Endothelial cell of umbilical vein (primary cell): ENCODE measurements at regions not wholly inside any gene's neighbourhood (a gene's known extent, or its start where the extent isn't known, plus 50 kb on each side); places are given as distances from the start of the nearest gene placed in this dataset.

Source experiments
- BruUV-seq: library from RNA; stranded (reverse); fragments of 400-500 nt; replicated peaks from 2 replicates; lab custom pipeline; 2021; lab: Mats Ljungman, UMichigan
- CTCF ChIA-PET: fragments of 300-600, 350-600 bp; sonication (Branson Sonifier 250); formaldehyde crosslinking; loops from one replicate; lab custom pipeline; 2021; ENCODE audit warnings: antibody characterized with exemption, inconsistent platforms; lab: Charles Lee
- POLR2A ChIA-PET: fragments of 300-600, 350-600 bp; sonication (Branson Sonifier 250); formaldehyde crosslinking; loops from one replicate; lab custom pipeline; 2021; ENCODE audit warnings: antibody characterized with exemption, inconsistent platforms; lab: Charles Lee
- DNase-seq: peaks from one replicate; pipeline ENCODE4 v3.0.0-alpha.2; 2011; ENCODE audit warnings: low read depth, low spot score
- FAIRE-seq: peaks from 2 replicates; lab custom pipeline; 2011; peaks lifted over from hg19 to GRCh38; lab: Jason Lieb, UNC
- H2AFZ ChIP-seq: 2 replicates; pipeline ENCODE4 v1.6.0; 2012; ENCODE audit warnings: low read depth, low read length, control low read depth, inconsistent platforms
- H3K27ac ChIP-seq: 2 replicates; pipeline ENCODE4 v1.5.1; 2011; ENCODE audit warnings: low read depth, mild to moderate bottlenecking, control low read depth, low read length, moderate library complexity; ENCODE audit not compliant: insufficient read depth
- H3K27me3 ChIP-seq, 2 experiments: 2 replicates each; pipeline versions ENCODE4 v1.6.0 to v1.6.1; 2011; ENCODE audit warnings: low read length in 2 of 2, mixed read lengths in 1 of 2; ENCODE audit not compliant: control insufficient read depth in 2 of 2, insufficient read depth in 2 of 2
- H3K36me3 ChIP-seq, 2 experiments: 2 replicates in 1 of 2; 3 replicates in 1 of 2; pipeline ENCODE4 v1.5.1; 2011; ENCODE audit warnings: low read length in 2 of 2, mild to moderate bottlenecking in 1 of 2, moderate library complexity in 1 of 2; ENCODE audit not compliant: control insufficient read depth in 2 of 2, insufficient read depth in 2 of 2; ENCODE audit errors: extremely low read depth in 1 of 2
- H3K4me1 ChIP-seq: 3 replicates; pipeline ENCODE4 v1.5.1; 2011; ENCODE audit warnings: mild to moderate bottlenecking, low read length; ENCODE audit not compliant: control insufficient read depth, insufficient read depth; ENCODE audit errors: extremely low read depth
- H3K4me2 ChIP-seq: 2 replicates; pipeline ENCODE4 v1.6.1; 2011; ENCODE audit warnings: low read length, control low read depth, mixed read lengths; ENCODE audit not compliant: insufficient read depth
- H3K4me3 ChIP-seq, 3 experiments: fragments of 200-600 bp in 1 of 3; sonication (generic), shearing (Covaris generic) in 1 of 3; replicated peaks in 1 of 3; 2 replicates each; pipeline ENCODE4 v1.5.1; 2011 to 2016; ENCODE audit warnings: control low read depth in 3 of 3, low read length in 3 of 3, mild to moderate bottlenecking in 2 of 3, inconsistent platforms in 1 of 3, low read depth in 1 of 3, moderate library complexity in 1 of 3; ENCODE audit not compliant: insufficient read depth in 1 of 3
- H3K79me2 ChIP-seq: 2 replicates; pipeline ENCODE4 v1.6.0; 2012; ENCODE audit warnings: low read length, inconsistent platforms; ENCODE audit not compliant: control insufficient read depth, insufficient read depth
- H3K9ac ChIP-seq: replicated peaks from 2 replicates; pipeline ENCODE3; 2011; ENCODE audit warnings: low read length, control low read depth; ENCODE audit not compliant: insufficient read depth; ENCODE audit errors: extremely low read depth
- H3K9me1 ChIP-seq: replicated peaks from 3 replicates; pipeline ENCODE4 v1.6.0; 2011; ENCODE audit warnings: mild to moderate bottlenecking, low read length; ENCODE audit not compliant: control insufficient read depth, insufficient read depth; ENCODE audit errors: extremely low read depth
- H3K9me3 ChIP-seq: replicated peaks from 2 replicates; pipeline ENCODE4 v1.5.1; 2012; ENCODE audit warnings: low read length, inconsistent platforms; ENCODE audit not compliant: control insufficient read depth, insufficient read depth
- H4K20me1 ChIP-seq: replicated peaks from 2 replicates; pipeline ENCODE3; 2011; ENCODE audit warnings: mild to moderate bottlenecking, low read length; ENCODE audit not compliant: control insufficient read depth, insufficient read depth; ENCODE audit errors: extremely low read depth
- CTCF ChIP-seq, 2 donors: IDR thresholded peaks; 1 replicate in 1 of 2; 2 replicates in 1 of 2; pipeline ENCODE4 v1.5.1; 2011; ENCODE audit warnings: low read length in 2 of 2, mild to moderate bottlenecking in 2 of 2, moderate library complexity in 2 of 2, control low read depth in 1 of 2, inconsistent platforms in 1 of 2, low read depth in 1 of 2; ENCODE audit not compliant: insufficient read depth in 1 of 2; ENCODE audit errors: extremely low read depth in 1 of 2
- EZH2 ChIP-seq: IDR thresholded peaks from 2 replicates; pipeline ENCODE4 v1.6.1; 2012; ENCODE audit warnings: borderline replicate concordance, low read depth, mild to moderate bottlenecking, moderate library complexity, low read length, inconsistent platforms; ENCODE audit not compliant: severe bottlenecking
- FOS ChIP-seq: IDR thresholded peaks from 2 replicates; pipeline ENCODE4 v1.6.1; 2011; ENCODE audit warnings: mild to moderate bottlenecking, low read length, moderate library complexity, borderline replicate concordance; ENCODE audit not compliant: insufficient read depth
- JUN ChIP-seq: IDR thresholded peaks from 2 replicates; pipeline ENCODE4 v1.6.1; 2011; ENCODE audit warnings: borderline replicate concordance, low read depth; ENCODE audit not compliant: insufficient read length, insufficient read depth
- MYC ChIP-seq: IDR thresholded peaks from one replicate; pipeline ENCODE4 v1.6.1; 2011; ENCODE audit warnings: mild to moderate bottlenecking, low read depth, low read length
- POLR2A ChIP-seq: IDR thresholded peaks from 2 replicates; pipeline ENCODE4 v1.6.1; 2012; ENCODE audit warnings: low read depth, mild to moderate bottlenecking, control low read depth, low read length
- POLR2AphosphoS5 ChIP-seq: IDR thresholded peaks from 2 replicates; pipeline ENCODE4 v1.6.1; 2012; ENCODE audit warnings: low read depth, mild to moderate bottlenecking, control low read depth, low read length, moderate library complexity; ENCODE audit not compliant: insufficient read depth
- dilution Hi-C: fragments of 300-500 bp; cut with MboI; formaldehyde crosslinking; loops from one replicate; pipeline ENCODE4 v1.15.0; 2019; ENCODE audit warnings: low sequenced_read_pairs; ENCODE audit not compliant: extremely low pct_ligation_motif_present
- intact Hi-C: fragments of 100-400 bp; cut with micrococcal nuclease; formaldehyde crosslinking; loops from one replicate; pipeline ENCODE4 v1.10.0; 2022
- TF ChIP-seq, protein P1 (sequence below): IDR thresholded peaks from 2 replicates; pipeline ENCODE4 v1.6.1; 2011; ENCODE audit not compliant: insufficient read depth, insufficient read length

GRCh38 chr16:64626776-64627175 lies 495.1 kb downstream of the CDH11 start:
- Histone ChIP-seq H3K9ac (no peak overlapping the region), H3K4me2 (no peak overlapping the region), H3K27me3 (no peaks in the 10 kb centered on the region), H3K27ac (no peak overlapping the region), H3K79me2 (no peaks in the 10 kb centered on the region), H3K4me3 (no peak overlapping the region), H2AFZ (no peak overlapping the region), H3K9me3 (no peaks in the 10 kb centered on the region), H3K4me1 (no peaks in the 10 kb centered on the region), H3K9me1 (no peaks in the 10 kb centered on the region), H3K36me3 (no peaks in the 10 kb centered on the region), H4K20me1 (no peaks in the 10 kb centered on the region)
- dilution Hi-C loops (no loop called here), intact Hi-C loops (no loop called here)
- TF ChIP-seq JUN, result no peak
- no peak for TF ChIP-seq EZH2
- TF ChIP-seq POLR2AphosphoS5, result no peak
- no peak for TF ChIP-seq MYC
- no peak for TF ChIP-seq CTCF (IDR thresholded peaks at IDR 0.05; ENCODE audit: extremely low read depth in 1 of 2, insufficient read depth in 1 of 2, low read depth in 1 of 2, low read length in 2 of 2)
- no peak for TF ChIP-seq POLR2A
- no peak for TF ChIP-seq FOS
- TF ChIP-seq, protein P1, sequence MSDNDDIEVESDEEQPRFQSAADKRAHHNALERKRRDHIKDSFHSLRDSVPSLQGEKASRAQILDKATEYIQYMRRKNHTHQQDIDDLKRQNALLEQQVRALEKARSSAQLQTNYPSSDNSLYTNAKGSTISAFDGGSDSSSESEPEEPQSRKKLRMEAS, result no peak
- BruUV-seq, result no TSS peak
- FAIRE-seq, result no peak
- no peak for DNase-seq
- ChIA-PET CTCF (interaction anchor here (0.6 kb wide), 1 partner anchor 394 kb away, joined by 3 read pairs; no protein-coding TSS in a partner anchor), POLR2A (no interaction called here)
